OCI-LY7 (cell line): ENCODE measurements at regions not wholly inside any gene's neighbourhood (a gene's known extent, or its start where the extent isn't known, plus 50 kb on each side); places are given as distances from the start of the nearest gene placed in this dataset.

Experiments
- BruUV-seq: library from RNA; stranded (reverse); fragments of 400-500 nt; replicated peaks from 2 replicates; lab custom pipeline; 2021; lab: Mats Ljungman, UMichigan
- CTCF ChIA-PET: fragments of 300-600 bp; sonication (Branson Sonifier 250); formaldehyde crosslinking; loops from one replicate; lab custom pipeline; 2022; ENCODE audit warnings: antibody characterized with exemption; ENCODE audit not compliant: unreplicated experiment; lab: Charles Lee
- POLR2A ChIA-PET: fragments of 300-600 bp; sonication (Branson Sonifier 250); formaldehyde crosslinking; loops from one replicate; lab custom pipeline; 2022; ENCODE audit warnings: antibody characterized with exemption; lab: Charles Lee
- DNase-seq: peaks from one replicate; pipeline ENCODE4 v3.0.0-alpha.2; 2015; ENCODE audit warnings: low spot score
- H2AFZ ChIP-seq: fragments of 200-600 bp; sonication (generic), shearing (Covaris generic); 2 replicates; pipeline ENCODE4 v1.6.1; 2014; ENCODE audit warnings: mild to moderate bottlenecking, antibody characterized with exemption, low read length, moderate library complexity
- H3K27ac ChIP-seq: fragments of 200-600 bp; sonication (generic); 2 replicates; pipeline ENCODE4 v1.5.1; 2014; ENCODE audit warnings: mixed run types, low read depth, mild to moderate bottlenecking, moderate library complexity, low read length, inconsistent platforms; ENCODE audit not compliant: poor library complexity, severe bottlenecking
- H3K36me3 ChIP-seq: fragments of 200-600 bp; sonication (generic); 2 replicates; pipeline ENCODE4 v1.6.1; 2014; ENCODE audit warnings: mild to moderate bottlenecking, antibody characterized with exemption, low read length, moderate library complexity, mixed read lengths; ENCODE audit not compliant: insufficient read depth
- H3K4me1 ChIP-seq: fragments of 200-600 bp; sonication (generic); 2 replicates; pipeline ENCODE4 v1.5.1; 2014; ENCODE audit warnings: mild to moderate bottlenecking, low read length; ENCODE audit not compliant: insufficient read depth, poor library complexity, severe bottlenecking
- H3K4me2 ChIP-seq: fragments of 200-600 bp; sonication (generic); 2 replicates; pipeline ENCODE4 v1.6.1; 2014; ENCODE audit warnings: mild to moderate bottlenecking, low read length
- H3K4me3 ChIP-seq: fragments of 200-600 bp; sonication (generic); 2 replicates; pipeline ENCODE4 v1.5.1; 2014; ENCODE audit warnings: mild to moderate bottlenecking, low read depth, low read length; ENCODE audit not compliant: poor library complexity, severe bottlenecking
- H3K79me2 ChIP-seq: fragments of 200-600 bp; sonication (generic); 2 replicates; pipeline ENCODE4 v1.6.1; 2016; ENCODE audit warnings: low read depth, mild to moderate bottlenecking, low read length, moderate library complexity, mixed read lengths; ENCODE audit not compliant: insufficient read depth
- H3K9me2 ChIP-seq: fragments of 200-600 bp; sonication (generic); 2 replicates; pipeline ENCODE4 v1.6.1; 2016; ENCODE audit warnings: mild to moderate bottlenecking, low read length, mixed read lengths; ENCODE audit not compliant: insufficient read depth
- H3K9me3 ChIP-seq: fragments of 200-600 bp; sonication (generic); 2 replicates; pipeline ENCODE4 v1.6.1; 2014; ENCODE audit warnings: mild to moderate bottlenecking, mixed run types, low read length, mixed read lengths
- H4K20me1 ChIP-seq: fragments of 200-600 bp; sonication (generic); 2 replicates; pipeline ENCODE4 v1.6.1; 2014; ENCODE audit warnings: mild to moderate bottlenecking, antibody characterized with exemption, low read length, moderate library complexity, mixed read lengths; ENCODE audit not compliant: insufficient read depth
- EZH2phosphoT487 ChIP-seq: fragments of 200-600 bp; sonication (generic); IDR thresholded peaks from 2 replicates; pipeline ENCODE4 v1.6.1; 2018; ENCODE audit warnings: low read depth, borderline replicate concordance, mild to moderate bottlenecking, mixed run types, antibody characterized with exemption, low read length, moderate library complexity, mixed read lengths
- intact Hi-C: fragments of 100-400 bp; cut with micrococcal nuclease; formaldehyde crosslinking; loops from one replicate; pipeline ENCODE4 v1.10.0; 2022; ENCODE audit not compliant: unreplicated experiment
- TF ChIP-seq, protein P1 (sequence below): fragments of 200-600 bp; sonication (generic); conservative IDR thresholded peaks from 2 replicates; pipeline ENCODE4 v1.5.1; 2014; ENCODE audit warnings: mild to moderate bottlenecking, antibody characterized with exemption, low read length, moderate library complexity, mixed read lengths

DNA sequence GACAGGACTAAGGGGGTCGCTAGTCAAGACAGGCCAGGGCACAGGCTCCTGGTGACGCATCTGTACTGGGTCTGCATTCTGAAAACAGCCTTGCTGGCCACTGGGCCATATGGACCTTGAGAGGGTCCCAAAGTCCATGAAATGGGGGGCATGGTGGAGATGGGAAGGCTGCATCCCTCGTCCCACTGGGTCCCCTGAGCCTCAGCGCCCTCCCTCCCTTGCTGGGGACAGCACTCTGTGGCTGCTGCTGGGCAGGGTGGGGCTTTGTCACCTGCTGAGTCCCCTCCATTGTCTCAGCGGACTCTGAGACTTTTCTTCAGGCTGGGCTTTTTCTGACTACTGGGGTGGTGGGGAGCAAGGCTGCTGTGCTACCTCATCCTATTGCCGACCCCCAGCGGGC lies 205.2 kb downstream of the RHOU start:
- intact Hi-C loops: no loop called here
- DNase-seq: no peak
- no peaks in the 10 kb centered on the region for H3K79me2 ChIP-seq
- ChIA-PET CTCF (no interaction called here), POLR2A (no interaction called here)
- no TSS peak for BruUV-seq
- no peaks in the 10 kb centered on the region for H3K9me3 ChIP-seq
- H3K4me2 ChIP-seq: no peak overlapping the region
- no peaks in the 10 kb centered on the region for H3K9me2 ChIP-seq
- H4K20me1 ChIP-seq: no peaks in the 10 kb centered on the region
- TF ChIP-seq EZH2phosphoT487: no peak
- TF ChIP-seq, protein P1, sequence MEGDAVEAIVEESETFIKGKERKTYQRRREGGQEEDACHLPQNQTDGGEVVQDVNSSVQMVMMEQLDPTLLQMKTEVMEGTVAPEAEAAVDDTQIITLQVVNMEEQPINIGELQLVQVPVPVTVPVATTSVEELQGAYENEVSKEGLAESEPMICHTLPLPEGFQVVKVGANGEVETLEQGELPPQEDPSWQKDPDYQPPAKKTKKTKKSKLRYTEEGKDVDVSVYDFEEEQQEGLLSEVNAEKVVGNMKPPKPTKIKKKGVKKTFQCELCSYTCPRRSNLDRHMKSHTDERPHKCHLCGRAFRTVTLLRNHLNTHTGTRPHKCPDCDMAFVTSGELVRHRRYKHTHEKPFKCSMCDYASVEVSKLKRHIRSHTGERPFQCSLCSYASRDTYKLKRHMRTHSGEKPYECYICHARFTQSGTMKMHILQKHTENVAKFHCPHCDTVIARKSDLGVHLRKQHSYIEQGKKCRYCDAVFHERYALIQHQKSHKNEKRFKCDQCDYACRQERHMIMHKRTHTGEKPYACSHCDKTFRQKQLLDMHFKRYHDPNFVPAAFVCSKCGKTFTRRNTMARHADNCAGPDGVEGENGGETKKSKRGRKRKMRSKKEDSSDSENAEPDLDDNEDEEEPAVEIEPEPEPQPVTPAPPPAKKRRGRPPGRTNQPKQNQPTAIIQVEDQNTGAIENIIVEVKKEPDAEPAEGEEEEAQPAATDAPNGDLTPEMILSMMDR: no peak
- peaks cover 6% of the 10 kb centered on the region for H3K4me1 ChIP-seq
- H3K27ac ChIP-seq: no peak overlapping the region
- no peaks in the 10 kb centered on the region for H3K36me3 ChIP-seq
- no peak overlapping the region for H2AFZ ChIP-seq
- no peak overlapping the region for H3K4me3 ChIP-seq

DNA sequence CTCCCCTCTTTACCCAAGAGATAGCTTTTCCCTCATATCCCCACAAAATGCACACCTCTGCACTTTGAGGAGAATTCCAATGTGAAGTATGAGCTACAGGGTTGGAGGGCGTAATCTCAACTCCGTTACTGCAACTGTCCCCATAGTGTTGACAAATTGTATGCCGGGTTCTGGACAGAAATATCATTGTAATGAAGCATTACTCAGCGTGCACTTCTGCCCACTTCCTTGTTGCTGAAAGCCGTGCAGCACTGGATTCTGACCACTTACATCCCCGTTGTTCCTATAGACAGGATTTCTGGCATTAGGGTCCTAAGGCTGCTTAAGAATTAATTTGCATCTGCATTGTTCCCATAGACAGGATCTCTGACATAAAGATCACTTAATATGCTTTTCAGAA lies 205.6 kb downstream of the RHOU start:
- CTCF ChIA-PET: no interaction called here
- H3K9me2 ChIP-seq: no peaks in the 10 kb centered on the region

DNA sequence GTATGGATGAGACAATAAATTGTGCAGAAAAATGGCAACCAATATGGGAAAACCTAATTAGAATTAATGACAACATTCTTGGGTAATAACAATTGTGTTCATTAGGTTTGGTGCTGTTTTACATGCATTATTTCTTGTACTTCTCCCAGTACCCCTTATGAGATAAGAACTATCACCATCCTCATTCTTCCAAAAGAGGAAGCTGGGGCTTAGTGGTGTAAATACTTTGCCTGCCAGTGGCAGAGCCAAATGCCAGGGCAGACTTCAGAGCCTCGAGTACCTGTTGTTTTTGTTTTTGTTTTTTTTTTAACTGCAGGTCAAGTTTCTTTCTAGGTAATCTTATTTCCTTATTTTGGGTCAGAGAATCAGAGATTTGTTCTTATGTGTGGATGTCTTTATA lies 206.4 kb downstream of the RHOU start:
- no peaks in the 10 kb centered on the region for H3K9me2 ChIP-seq
- no peak for TF ChIP-seq EZH2phosphoT487
- ChIA-PET POLR2A (no interaction called here), CTCF (no interaction called here)
- peaks cover 6% of the 10 kb centered on the region for H3K4me1 ChIP-seq
- H4K20me1 ChIP-seq: no peaks in the 10 kb centered on the region
- no peak overlapping the region for H2AFZ ChIP-seq
- no peak for DNase-seq
- no peak overlapping the region for H3K27ac ChIP-seq
- H3K9me3 ChIP-seq: no peaks in the 10 kb centered on the region
- intact Hi-C loops: no loop called here
- no peak overlapping the region for H3K4me2 ChIP-seq
- H3K4me3 ChIP-seq: no peak overlapping the region
- no TSS peak for BruUV-seq
- no peaks in the 10 kb centered on the region for H3K79me2 ChIP-seq
- no peaks in the 10 kb centered on the region for H3K36me3 ChIP-seq

More for the DNA sequence above, 205.6 kb downstream of the RHOU start:
- Histone ChIP-seq H4K20me1 (no peaks in the 10 kb centered on the region), H3K36me3 (no peaks in the 10 kb centered on the region), H3K4me1 (peaks cover 6% of the 10 kb centered on the region), H3K9me3 (no peaks in the 10 kb centered on the region), H3K27ac (no peak overlapping the region), H3K79me2 (no peaks in the 10 kb centered on the region), H3K4me2 (no peak overlapping the region), H2AFZ (no peak overlapping the region), H3K4me3 (no peak overlapping the region)
- POLR2A ChIA-PET: no interaction called here
- DNase-seq: no peak
- TF ChIP-seq, protein P1: no peak
- TF ChIP-seq EZH2phosphoT487: no peak
- intact Hi-C loops: no loop called here
- BruUV-seq: no TSS peak
